Spleen (tissue), 11 donors: ENCODE measurements at regions not wholly inside any gene's neighbourhood (a gene's known extent, or its start where the extent isn't known, plus 50 kb on each side); places are given as distances from the start of the nearest gene placed in this dataset.

Experiments
- DNase-seq: peaks from one replicate; pipeline ENCODE4 v3.0.0-alpha.2; 2020
- H3K27ac ChIP-seq, 8 donors: fragments of 200-600 bp; sonication (generic) in 7 of 8; 1 replicate in 4 of 8; 2 replicates in 4 of 8; pipeline versions ENCODE4 v1.5.0 to v1.8.0; 2016 to 2021; ENCODE audit warnings: inconsistent platforms in 4 of 8, mild to moderate bottlenecking in 4 of 8, moderate library complexity in 1 of 8
- H3K27me3 ChIP-seq, 7 donors: fragments of 200-600 bp; sonication (generic) in 6 of 7; replicated peaks in 1 of 7; 1 replicate in 4 of 7; 2 replicates in 3 of 7; pipeline versions ENCODE4 v1.5.0 to v1.8.0; 2016 to 2021; ENCODE audit warnings: inconsistent platforms in 3 of 7, mild to moderate bottlenecking in 1 of 7
- H3K36me3 ChIP-seq, 6 donors: fragments of 200-600 bp; sonication (generic) in 5 of 6; 1 replicate in 4 of 6; 2 replicates in 2 of 6; pipeline versions ENCODE4 v1.5.0 to v1.8.0; 2016 to 2021; ENCODE audit warnings: inconsistent platforms in 2 of 6
- H3K4me1 ChIP-seq, 6 donors: fragments of 200-600 bp; sonication (generic) in 5 of 6; 1 replicate in 3 of 6; 2 replicates in 3 of 6; pipeline versions ENCODE4 v1.5.0 to v1.8.0; 2016 to 2021; ENCODE audit warnings: inconsistent platforms in 3 of 6
- H3K4me3 ChIP-seq, 8 donors: fragments of 200-600 bp; sonication (generic) in 7 of 8; 1 replicate in 4 of 8; 2 replicates in 4 of 8; pipeline versions ENCODE4 v1.5.0 to v1.8.0; 2016 to 2021; ENCODE audit warnings: inconsistent platforms in 4 of 8, mild to moderate bottlenecking in 4 of 8, moderate library complexity in 2 of 8
- H3K9me3 ChIP-seq, 8 donors: fragments of 200-600 bp; sonication (generic) in 7 of 8; 1 replicate in 4 of 8; 2 replicates in 4 of 8; pipeline versions ENCODE4 v1.5.0 to v1.8.0; 2016 to 2021; ENCODE audit warnings: inconsistent platforms in 4 of 8
- CTCF ChIP-seq, 11 experiments: fragments of 200-600 bp in 7 of 11; fragments of 450-650 bp in 4 of 11; sonication (generic) in 4 of 11; IDR thresholded peaks in 8 of 11; conservative IDR thresholded peaks in 3 of 11; 1 replicate in 7 of 11; 2 replicates in 4 of 11; pipeline versions ENCODE4 v1.4.0 to v1.8.0; 2016 to 2021; ENCODE audit warnings: antibody characterized with exemption in 11 of 11, inconsistent platforms in 4 of 11, mild to moderate bottlenecking in 1 of 11
- POLR2A ChIP-seq, 3 donors: fragments of 450-650 bp; IDR thresholded peaks; one replicate each; pipeline ENCODE4 v1.5.1; 2017; ENCODE audit warnings: antibody characterized with exemption in 3 of 3, mild to moderate bottlenecking in 1 of 3
- POLR2AphosphoS5 ChIP-seq, 3 donors: sonication (generic); formaldehyde crosslinking; IDR thresholded peaks; one replicate each; pipeline ENCODE4 v1.5.1; 2017; ENCODE audit warnings: antibody characterized with exemption in 3 of 3
- WGBS, 5 donors: extraction: QIAGEN DNeasy Blood & Tissue Kit in 3 of 5; methylation state at CpG; one replicate each; pipeline versions ENCODE4 v1.1.5 to v1.1.7; 2013 to 2018; 5-methylcytosine and 5-hydroxymethylcytosine counted together
- intact Hi-C: fragments of 100-400 bp; cut with DNase I; formaldehyde crosslinking; loops from one replicate; pipeline ENCODE4 v1.15.0; 2023; ENCODE audit warnings: low total_unique reads
- donor health status: healthy with polysubstance abuse.
- donor health status: DM: no; HTN: no; CAD: no; lungs with moderate emphysema.
- donor health status: DM: no; HTN: no; CAD: no.
- donor health status: Bipolar disorder and iron deficiency.
- donor health status: healthy.
- donor health status: DM: no; HTN: no; CAD: no.
- donor health status: DM: yes; HTN: yes; CAD: no.

GRCh38 chr7:118473271-118473670 lies 248.8 kb downstream of the ANKRD7 start:
- DNase-seq = no peak
- Histone ChIP-seq H3K9me3 (no peaks in the 10 kb centered on the region), H3K36me3 (no peaks in the 10 kb centered on the region), H3K4me1 (no peaks in the 10 kb centered on the region), H3K4me3 (no peak overlapping the region), H3K27ac (no peak overlapping the region), H3K27me3 (no peaks in the 10 kb centered on the region)
- WGBS, 5 donors = 72 to 90% (median 82%) methylated on average over 5 of the region's 5 CpGs
- no peak for TF ChIP-seq POLR2AphosphoS5 (IDR thresholded peaks at IDR 0.05)
- TF ChIP-seq POLR2A (IDR thresholded peaks at IDR 0.05) = no peak
- no peak for TF ChIP-seq CTCF (IDR thresholded peaks at IDR 0.05 in 8 of 11, conservative IDR thresholded peaks at IDR 0.05 in 3 of 11)
- intact Hi-C loops = no loop called here

- Histone ChIP-seq H3K4me3 (no peak overlapping the region), H3K27me3 (no peaks in the 10 kb centered on the region), H3K27ac (no peak overlapping the region), H3K9me3 (peaks cover 0 to 6% (median under 1%) of the 10 kb centered on the region in 8 donors), H3K36me3 (no peaks in the 10 kb centered on the region), H3K4me1 (no peaks in the 10 kb centered on the region)
- intact Hi-C loops = no loop called here
- DNase-seq = no peak
- 65 to 83% (median 74%) methylated on average over 2 of the region's 2 CpGs for WGBS, 5 donors
- TF ChIP-seq CTCF (IDR thresholded peaks at IDR 0.05 in 8 of 11, conservative IDR thresholded peaks at IDR 0.05 in 3 of 11) (no peak), POLR2AphosphoS5 (IDR thresholded peaks at IDR 0.05) (no peak), POLR2A (IDR thresholded peaks at IDR 0.05) (no peak)
Observed at GRCh38 chr7:118476036-118476435, 251.5 kb downstream of the ANKRD7 start.

GRCh38 chr7:118477036-118477435 lies 252.5 kb downstream of the ANKRD7 start:
- WGBS, 5 donors = 72 to 88% (median 76%) methylated on average over 3 of the region's 3 CpGs
- peaks cover 0 to 16% (median 10%) of the 10 kb centered on the region in 8 donors for H3K9me3 ChIP-seq
- H3K4me1 ChIP-seq = no peaks in the 10 kb centered on the region
- no peak for TF ChIP-seq CTCF (IDR thresholded peaks at IDR 0.05 in 8 of 11, conservative IDR thresholded peaks at IDR 0.05 in 3 of 11)
- no peak for TF ChIP-seq POLR2AphosphoS5 (IDR thresholded peaks at IDR 0.05)
- TF ChIP-seq POLR2A (IDR thresholded peaks at IDR 0.05) = no peak
- no peaks in the 10 kb centered on the region for H3K27me3 ChIP-seq
- intact Hi-C loops = no loop called here
- H3K4me3 ChIP-seq = no peak overlapping the region
- DNase-seq = no peak
- H3K27ac ChIP-seq = no peak overlapping the region
- H3K36me3 ChIP-seq = no peaks in the 10 kb centered on the region

- intact Hi-C loops = no loop called here
- no peaks in the 10 kb centered on the region for H3K36me3 ChIP-seq
- H3K9me3 ChIP-seq = peaks cover 0 to 25% (median 17%) of the 10 kb centered on the region in 8 donors
- no peak for DNase-seq
- no peaks in the 10 kb centered on the region for H3K27me3 ChIP-seq
- H3K27ac ChIP-seq = no peak overlapping the region
- H3K4me3 ChIP-seq = no peak overlapping the region
- H3K4me1 ChIP-seq = no peaks in the 10 kb centered on the region
- 77 to 93% (median 83%) methylated on average over 4 of the region's 4 CpGs for WGBS, 5 donors
- TF ChIP-seq POLR2A (IDR thresholded peaks at IDR 0.05) = no peak
- no peak for TF ChIP-seq POLR2AphosphoS5 (IDR thresholded peaks at IDR 0.05)
- no peak for TF ChIP-seq CTCF (IDR thresholded peaks at IDR 0.05 in 8 of 11, conservative IDR thresholded peaks at IDR 0.05 in 3 of 11)
Observed at GRCh38 chr7:118478236-118478635, 253.7 kb downstream of the ANKRD7 start.
